Activated naive CD4-positive, alpha-beta T cell treated with anti-CD3 and anti-CD28 coated beads, Interleukin-2, amount 10 ng/mL, durations not matched to agents 7 days and 5 days (primary cell): ENCODE measurements at regions not wholly inside any gene's neighbourhood (a gene's known extent, or its start where the extent isn't known, plus 50 kb on each side); places are given as distances from the start of the nearest gene placed in this dataset.

Source experiments
- CTCF ChIA-PET: fragments of 350-600 bp; sonication (Branson Sonifier 250); formaldehyde crosslinking; loops from one replicate; lab custom pipeline; 2021; ENCODE audit warnings: antibody characterized with exemption; lab: Charles Lee
- DNase-seq: peaks from one replicate; pipeline ENCODE4 v3.0.0-alpha.2; 2020
- H3K27ac Mint-ChIP-seq: one replicate; pipeline ENCODE4 v1.8.0; 2021; ENCODE audit warnings: mild to moderate bottlenecking, moderate library complexity, mixed read lengths
- H3K27me3 Mint-ChIP-seq: one replicate; pipeline ENCODE4 v1.8.0; 2021; ENCODE audit warnings: mild to moderate bottlenecking, mixed read lengths
- H3K36me3 Mint-ChIP-seq: one replicate; pipeline ENCODE4 v1.8.0; 2021; ENCODE audit warnings: mixed read lengths
- H3K4me1 Mint-ChIP-seq: one replicate; pipeline ENCODE4 v1.8.0; 2021; ENCODE audit warnings: mixed read lengths
- H3K4me3 Mint-ChIP-seq: one replicate; pipeline ENCODE4 v1.8.0; 2021; ENCODE audit warnings: mild to moderate bottlenecking, moderate library complexity, mixed read lengths
- H3K9me3 Mint-ChIP-seq: one replicate; pipeline ENCODE4 v1.8.0; 2021; ENCODE audit warnings: mixed read lengths

DNA sequence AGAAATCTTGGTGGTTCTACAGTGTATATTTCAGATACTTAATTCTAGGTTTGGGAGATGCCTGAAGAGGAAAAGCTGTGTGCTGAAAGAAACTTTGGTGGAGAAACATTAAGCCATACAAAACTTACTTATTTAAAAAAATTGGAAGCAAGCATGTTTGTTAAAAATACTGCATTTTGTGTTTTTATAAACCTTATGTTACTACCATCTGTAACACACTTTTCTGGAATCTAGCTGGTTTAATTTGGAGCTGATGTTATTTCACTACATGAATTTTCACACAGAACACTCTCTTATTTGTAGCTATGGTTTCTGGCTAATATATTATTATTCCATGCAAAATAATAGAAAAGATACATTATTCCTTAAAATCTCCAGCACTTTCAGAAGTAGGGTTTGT lies 710.7 kb downstream of the ADGRL2 start:
- Mint-ChIP-seq H3K27me3 (no peaks in the 10 kb centered on the region), H3K4me3 (no peak overlapping the region)
- DNase-seq: no peak

DNA sequence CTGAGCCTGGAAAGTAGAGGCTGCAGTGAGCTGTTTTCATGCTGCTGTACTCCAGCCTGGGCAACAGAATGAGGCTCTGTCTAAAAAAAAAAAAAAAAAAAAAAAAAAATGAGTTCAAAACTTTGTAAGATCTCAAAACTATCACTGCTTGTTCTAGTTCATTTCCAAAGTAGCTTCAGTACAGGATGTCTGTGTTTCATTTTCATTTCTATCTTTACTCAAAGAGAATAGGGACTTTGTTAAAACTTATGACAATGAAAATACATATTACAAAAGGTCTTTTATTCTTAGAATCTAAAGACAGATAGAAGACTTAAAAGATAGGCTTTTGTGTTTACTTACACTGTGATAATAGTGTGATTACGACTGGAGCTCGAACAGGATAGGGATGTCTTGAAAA lies 709.7 kb downstream of the ADGRL2 start:
- H3K27me3 Mint-ChIP-seq: no peaks in the 10 kb centered on the region
- no peak overlapping the region for H3K4me3 Mint-ChIP-seq
- H3K4me1 Mint-ChIP-seq: no peaks in the 10 kb centered on the region
- no peak for DNase-seq
- no peak overlapping the region for H3K27ac Mint-ChIP-seq
- no peaks in the 10 kb centered on the region for H3K36me3 Mint-ChIP-seq
- no peaks in the 10 kb centered on the region for H3K9me3 Mint-ChIP-seq
- CTCF ChIA-PET: no interaction called here

More for the DNA sequence above, 710.7 kb downstream of the ADGRL2 start:
- CTCF ChIA-PET: interaction anchor here (0.7 kb wide), 1 partner anchor 29 kb away, joined by 3 read pairs; no protein-coding TSS in a partner anchor
- H3K36me3 Mint-ChIP-seq: no peaks in the 10 kb centered on the region
- H3K4me1 Mint-ChIP-seq: no peaks in the 10 kb centered on the region
- no peak overlapping the region for H3K27ac Mint-ChIP-seq
- H3K9me3 Mint-ChIP-seq: no peaks in the 10 kb centered on the region

DNA sequence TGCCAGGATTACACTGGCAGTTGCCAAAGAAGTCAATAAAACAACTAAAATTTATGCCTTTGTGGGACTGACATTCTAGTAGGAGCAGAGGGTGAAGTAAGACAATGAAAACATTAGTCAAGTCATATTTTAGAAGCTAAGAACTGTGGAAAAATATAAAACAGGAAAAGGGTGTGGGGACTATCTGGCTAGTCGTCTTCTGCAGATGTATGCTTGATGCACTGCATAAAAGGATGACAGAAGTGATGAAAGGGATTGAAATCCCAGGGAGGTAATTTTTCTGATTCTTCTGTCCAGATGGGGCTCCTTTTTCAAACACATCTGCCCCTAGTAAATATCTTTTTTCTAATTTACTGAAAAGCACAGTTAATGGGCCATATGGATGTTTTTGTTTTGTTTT lies 706.3 kb downstream of the ADGRL2 start:
- no peaks in the 10 kb centered on the region for H3K4me1 Mint-ChIP-seq

DNA sequence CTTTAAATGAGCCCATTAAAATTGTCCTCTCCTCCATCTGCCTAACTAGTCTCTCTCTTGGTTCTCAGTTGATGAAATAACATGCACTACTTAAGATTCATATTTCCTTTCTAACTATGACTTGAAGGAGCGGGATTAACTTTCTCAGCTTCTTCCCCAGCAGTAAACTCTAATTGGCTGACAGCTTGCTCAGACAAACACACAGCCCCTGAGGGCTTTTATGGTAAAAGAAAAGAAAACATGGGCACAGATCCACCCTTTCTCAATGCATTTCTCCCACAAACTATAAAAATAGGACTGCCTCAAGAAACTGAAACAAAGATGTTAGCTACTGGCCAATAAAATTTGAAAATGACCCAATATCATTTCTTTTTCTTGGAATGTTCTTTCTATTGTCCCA lies 703.1 kb downstream of the ADGRL2 start:
- Mint-ChIP-seq H3K36me3 (no peaks in the 10 kb centered on the region), H3K9me3 (no peaks in the 10 kb centered on the region), H3K27ac (no peak overlapping the region), H3K4me3 (no peak overlapping the region), H3K4me1 (no peaks in the 10 kb centered on the region), H3K27me3 (no peaks in the 10 kb centered on the region)
- CTCF ChIA-PET: no interaction called here
- no peak for DNase-seq

More for the DNA sequence above, 706.3 kb downstream of the ADGRL2 start:
- no peaks in the 10 kb centered on the region for H3K36me3 Mint-ChIP-seq
- no peak for DNase-seq
- CTCF ChIA-PET: no interaction called here
- no peak overlapping the region for H3K4me3 Mint-ChIP-seq
- no peak overlapping the region for H3K27ac Mint-ChIP-seq
- no peaks in the 10 kb centered on the region for H3K27me3 Mint-ChIP-seq
- no peaks in the 10 kb centered on the region for H3K9me3 Mint-ChIP-seq

DNA sequence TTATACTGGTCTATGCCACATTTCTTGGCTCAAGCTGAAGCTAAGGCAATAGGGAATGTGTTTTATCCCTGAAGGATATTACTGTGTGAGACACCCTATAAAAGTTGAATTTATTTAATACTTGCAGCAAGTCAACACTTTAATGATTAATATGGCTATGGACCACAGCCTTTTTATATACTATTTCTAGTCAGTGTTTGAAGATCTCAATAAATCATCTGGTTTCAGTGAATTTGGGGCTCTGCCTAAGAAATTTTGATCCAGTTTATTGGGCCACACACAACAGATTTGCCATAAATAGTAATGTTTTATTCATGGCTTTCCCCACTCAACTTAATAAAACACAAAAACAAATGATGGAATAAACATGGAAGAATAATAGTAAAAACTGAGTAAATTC lies 698.3 kb downstream of the ADGRL2 start:
- H3K4me1 Mint-ChIP-seq: no peaks in the 10 kb centered on the region
- H3K36me3 Mint-ChIP-seq: no peaks in the 10 kb centered on the region
- H3K9me3 Mint-ChIP-seq: peaks cover 18% of the 10 kb centered on the region
- CTCF ChIA-PET: no interaction called here
- no peak for DNase-seq
- no peak overlapping the region for H3K27ac Mint-ChIP-seq
- no peaks in the 10 kb centered on the region for H3K27me3 Mint-ChIP-seq
- H3K4me3 Mint-ChIP-seq: no peak overlapping the region

DNA sequence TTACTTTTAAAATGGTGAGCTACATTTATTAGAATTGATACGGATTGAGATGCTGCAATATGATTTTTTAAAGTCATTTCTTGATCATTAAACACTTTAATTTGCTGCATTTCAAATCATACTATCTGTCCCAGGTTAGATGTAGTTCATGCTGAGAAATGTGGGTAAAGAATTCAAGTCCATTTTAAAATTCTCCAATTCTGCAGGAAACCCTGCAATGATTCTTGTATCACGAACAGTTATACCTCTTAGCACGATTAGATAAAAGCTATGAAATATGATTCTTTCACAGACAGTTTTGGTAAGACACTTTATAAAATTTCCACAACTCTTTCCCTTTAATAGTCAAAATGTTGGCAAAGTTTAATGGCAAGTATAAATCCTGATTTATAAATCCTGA lies 693.4 kb downstream of the ADGRL2 start:
- Mint-ChIP-seq H3K4me1 (no peaks in the 10 kb centered on the region), H3K4me3 (no peak overlapping the region), H3K27ac (no peak overlapping the region), H3K36me3 (no peaks in the 10 kb centered on the region), H3K27me3 (no peaks in the 10 kb centered on the region), H3K9me3 (peaks cover 18% of the 10 kb centered on the region)
- DNase-seq: no peak
- CTCF ChIA-PET: no interaction called here

DNA sequence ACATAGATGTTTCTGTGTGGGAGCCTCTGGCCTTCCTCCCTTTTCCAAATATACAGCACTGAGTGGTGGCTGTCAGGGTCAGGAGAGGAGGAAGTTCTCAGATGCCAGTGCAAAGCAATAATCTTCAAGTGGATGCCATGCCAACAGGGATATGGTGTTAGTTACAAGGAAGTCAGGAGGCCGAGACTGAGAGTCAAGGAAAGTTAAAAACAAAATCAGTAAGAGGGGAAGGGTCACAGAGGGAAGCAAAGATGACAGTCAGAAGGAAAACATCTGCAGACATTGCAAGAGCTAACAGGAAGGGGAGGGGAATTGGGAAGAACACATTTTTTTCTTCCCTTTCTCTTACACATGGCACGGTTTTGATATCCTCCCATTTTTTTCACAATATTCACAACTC lies 691.4 kb downstream of the ADGRL2 start:
- CTCF ChIA-PET: no interaction called here
- DNase-seq: no peak
- H3K4me3 Mint-ChIP-seq: no peak overlapping the region

DNA sequence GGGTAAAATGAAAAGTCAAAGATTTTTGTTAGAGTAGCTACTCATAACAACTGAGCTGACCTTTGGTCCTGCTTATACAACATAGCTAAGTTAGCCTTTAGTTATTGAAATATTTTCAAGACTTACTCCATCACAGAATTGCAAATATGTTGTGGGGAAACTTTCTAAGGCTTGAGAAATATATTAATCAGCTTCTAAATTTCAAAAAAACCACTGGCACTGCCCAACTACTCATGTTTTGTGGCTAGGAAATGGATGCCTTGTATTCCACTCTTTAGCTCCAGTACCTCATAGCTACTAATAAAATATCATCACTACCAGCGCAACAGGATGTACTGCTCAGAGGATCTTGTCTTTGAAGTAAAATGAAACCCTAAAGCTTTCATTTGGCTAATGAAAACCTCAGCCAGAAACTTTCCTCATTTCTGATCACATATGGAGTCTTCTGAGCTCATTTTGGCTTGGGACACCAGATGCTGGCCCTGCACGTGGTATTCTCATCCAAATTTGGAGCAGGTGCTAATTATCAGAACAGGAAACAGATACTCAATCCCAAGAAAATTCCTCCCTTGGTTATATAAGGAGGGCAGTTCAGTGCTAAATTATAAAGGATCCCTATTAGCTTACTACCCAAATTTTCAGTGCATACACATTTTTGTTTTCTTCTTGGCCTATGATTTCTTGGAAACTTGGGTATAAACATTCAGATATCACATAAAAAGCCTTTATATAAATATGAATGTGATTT lies 690.7 kb downstream of the ADGRL2 start:
- Mint-ChIP-seq H3K27ac (no peak overlapping the region), H3K27me3 (no peaks in the 10 kb centered on the region), H3K9me3 (peaks cover 13% of the 10 kb centered on the region), H3K4me1 (no peaks in the 10 kb centered on the region), H3K36me3 (no peaks in the 10 kb centered on the region), H3K4me3 (no peak overlapping the region)
- CTCF ChIA-PET: interaction anchor here (0.6 to 0.8 kb wide), 2 partner anchors 26 to 935 kb away, joined by 3 to 4 read pairs; no protein-coding TSS in a partner anchor
- DNase-seq: no peak

More for the DNA sequence above, 691.4 kb downstream of the ADGRL2 start:
- Mint-ChIP-seq H3K27me3 (no peaks in the 10 kb centered on the region), H3K27ac (no peak overlapping the region), H3K4me1 (no peaks in the 10 kb centered on the region), H3K36me3 (no peaks in the 10 kb centered on the region), H3K9me3 (peaks cover 15% of the 10 kb centered on the region)

DNA sequence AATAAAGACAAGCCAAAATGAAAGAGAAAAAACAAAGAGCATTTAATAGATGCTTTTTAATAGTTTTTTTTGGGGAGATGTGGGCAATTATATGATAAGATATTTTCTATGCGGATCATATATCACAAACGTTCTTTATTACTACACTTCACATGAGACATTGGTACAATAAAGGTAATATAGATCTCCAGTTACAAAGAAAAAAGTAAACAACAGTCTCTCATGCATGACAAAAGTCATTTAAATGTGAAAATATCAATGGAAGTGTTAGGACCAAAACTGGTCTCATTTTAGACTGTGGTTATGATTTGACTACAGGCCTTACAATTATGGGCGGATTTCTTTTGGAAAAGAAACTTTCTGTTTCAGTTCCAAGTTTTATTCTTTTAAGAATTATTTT lies 687.0 kb downstream of the ADGRL2 start:
- H3K27ac Mint-ChIP-seq: no peak overlapping the region
- DNase-seq: no peak
- H3K27me3 Mint-ChIP-seq: no peaks in the 10 kb centered on the region
- H3K4me3 Mint-ChIP-seq: no peak overlapping the region
- H3K36me3 Mint-ChIP-seq: no peaks in the 10 kb centered on the region
- CTCF ChIA-PET: no interaction called here
- no peaks in the 10 kb centered on the region for H3K4me1 Mint-ChIP-seq
- H3K9me3 Mint-ChIP-seq: no peaks in the 10 kb centered on the region

DNA sequence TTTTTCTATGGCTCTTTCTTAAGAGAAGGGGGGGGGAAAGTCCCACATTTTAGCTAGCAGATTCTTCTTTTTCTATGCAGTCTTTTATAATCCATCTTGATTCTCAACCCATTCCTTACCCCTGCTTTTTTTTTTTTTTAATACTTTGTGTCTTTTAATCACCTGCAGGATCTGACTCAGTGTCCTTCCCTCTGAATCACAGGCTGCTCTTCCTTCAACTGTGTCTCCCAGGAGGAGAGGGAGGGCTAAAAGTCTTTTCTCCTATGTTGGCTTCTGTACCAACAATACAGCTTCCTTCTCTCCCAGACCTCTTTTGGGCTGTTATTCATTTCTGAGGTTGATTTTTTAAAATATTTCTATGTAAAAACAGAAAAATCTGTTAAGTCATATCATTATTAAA lies 686.2 kb downstream of the ADGRL2 start:
- Mint-ChIP-seq H3K4me1 (no peaks in the 10 kb centered on the region), H3K4me3 (no peak overlapping the region)
- CTCF ChIA-PET: no interaction called here

DNA sequence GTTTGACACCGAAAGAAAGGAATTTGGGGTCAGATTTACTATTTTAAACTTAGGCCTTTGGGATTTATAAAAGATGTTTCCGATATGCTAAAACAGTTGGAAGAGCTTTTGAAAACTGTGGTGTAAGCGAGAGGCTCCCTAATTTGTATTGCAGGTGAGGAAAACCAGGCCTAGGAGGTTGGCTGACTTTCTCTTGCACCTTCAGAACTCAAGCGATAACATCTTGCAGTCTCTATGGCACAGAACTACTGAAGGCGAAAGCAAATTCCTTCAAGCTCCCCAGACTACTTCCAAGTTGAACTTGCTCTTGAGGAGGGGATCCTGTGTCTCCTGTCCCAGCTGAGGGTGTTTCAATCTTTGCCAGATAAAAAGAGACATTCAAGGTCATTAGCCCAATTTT lies 685.7 kb downstream of the ADGRL2 start:
- Mint-ChIP-seq H3K27ac (no peak overlapping the region), H3K4me3 (no peak overlapping the region), H3K36me3 (no peaks in the 10 kb centered on the region), H3K27me3 (no peaks in the 10 kb centered on the region), H3K9me3 (no peaks in the 10 kb centered on the region), H3K4me1 (no peaks in the 10 kb centered on the region)
- DNase-seq: no peak
- CTCF ChIA-PET: no interaction called here

More for the DNA sequence above, 686.2 kb downstream of the ADGRL2 start:
- Mint-ChIP-seq H3K27me3 (no peaks in the 10 kb centered on the region), H3K27ac (no peak overlapping the region), H3K9me3 (no peaks in the 10 kb centered on the region), H3K36me3 (no peaks in the 10 kb centered on the region)
- DNase-seq: no peak

DNA sequence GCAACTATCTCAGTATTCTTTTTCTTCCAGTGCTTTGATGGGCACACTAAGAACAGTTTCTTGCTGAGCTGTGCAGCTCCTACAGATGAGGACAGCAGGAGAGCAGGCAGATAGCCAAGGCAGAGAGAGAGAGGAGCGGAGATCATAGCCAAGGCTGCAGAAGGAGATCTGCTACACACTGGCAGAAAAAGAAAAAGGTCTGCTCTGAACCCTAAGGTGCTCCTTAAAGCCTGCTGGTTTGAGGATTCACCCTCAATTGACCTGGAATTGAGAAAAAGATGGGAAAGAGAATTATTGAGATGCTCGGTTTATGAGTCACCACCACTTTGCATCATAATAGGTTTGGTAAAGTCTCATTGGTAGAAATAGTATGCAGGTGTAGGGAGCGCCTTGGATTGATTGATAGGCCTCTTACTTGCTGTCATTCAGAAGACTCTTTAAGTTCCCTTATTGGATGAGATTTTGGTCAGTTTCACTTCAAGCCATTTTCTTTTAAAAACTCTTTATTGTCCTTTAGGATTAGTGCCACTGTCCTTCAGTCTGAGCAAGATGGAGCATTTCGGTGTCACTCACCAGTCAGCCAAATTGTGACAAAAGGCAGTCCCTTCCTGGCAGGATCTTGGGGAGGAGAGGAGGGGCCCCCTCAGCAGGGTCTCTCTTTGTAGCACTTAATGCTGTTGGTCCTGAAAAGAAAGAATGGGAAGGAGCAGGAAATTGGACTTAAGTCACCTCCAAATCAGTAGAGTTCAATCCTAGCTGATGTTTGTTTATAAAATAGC lies 685.0 kb downstream of the ADGRL2 start:
- no peaks in the 10 kb centered on the region for H3K4me1 Mint-ChIP-seq
- no peaks in the 10 kb centered on the region for H3K36me3 Mint-ChIP-seq
- no peak overlapping the region for H3K4me3 Mint-ChIP-seq
- H3K27me3 Mint-ChIP-seq: no peaks in the 10 kb centered on the region
- CTCF ChIA-PET: no interaction called here
- no peak overlapping the region for H3K27ac Mint-ChIP-seq
- H3K9me3 Mint-ChIP-seq: no peaks in the 10 kb centered on the region
- DNase-seq: no peak

DNA sequence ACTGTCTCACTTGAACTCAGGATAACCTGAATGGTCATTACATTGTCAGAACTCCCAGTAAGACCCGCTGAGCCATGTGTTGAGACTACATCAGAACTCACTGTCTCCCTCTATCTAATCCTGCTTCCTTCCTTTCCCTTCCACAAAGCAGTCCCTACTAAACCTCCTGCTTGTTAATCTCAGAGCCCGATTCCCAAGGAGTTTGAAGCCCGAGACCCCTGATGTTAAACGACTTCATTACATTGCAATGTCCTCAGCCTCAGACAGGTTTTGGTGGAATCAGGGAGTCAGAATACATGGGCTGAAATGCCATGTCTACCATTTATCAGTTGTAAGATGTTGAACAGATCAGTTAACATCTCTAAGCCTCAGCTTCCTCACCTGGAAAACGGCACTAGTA lies 682.4 kb downstream of the ADGRL2 start:
- Mint-ChIP-seq H3K36me3 (no peaks in the 10 kb centered on the region), H3K27me3 (no peaks in the 10 kb centered on the region), H3K9me3 (no peaks in the 10 kb centered on the region), H3K27ac (no peak overlapping the region), H3K4me3 (no peak overlapping the region), H3K4me1 (no peaks in the 10 kb centered on the region)
- no peak for DNase-seq
- CTCF ChIA-PET: no interaction called here

DNA sequence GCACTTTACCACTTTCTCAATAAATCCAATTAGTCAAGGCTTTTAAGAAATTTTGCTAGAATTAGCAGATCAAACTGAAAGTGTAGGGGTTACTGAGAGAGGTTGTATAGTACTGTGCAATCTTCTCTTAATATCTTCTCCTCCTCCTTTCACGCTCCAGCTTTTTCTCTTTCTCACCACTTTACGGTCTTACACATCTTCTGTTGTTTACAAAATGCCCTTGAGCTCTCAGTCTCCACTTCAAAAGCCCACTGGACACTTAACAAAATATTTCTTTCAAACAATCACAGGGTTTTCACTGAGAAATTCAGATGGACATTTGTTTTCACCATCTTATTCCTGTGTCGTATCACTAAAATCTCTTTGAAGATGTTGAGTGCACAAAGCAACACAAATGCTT lies 678.2 kb downstream of the ADGRL2 start:
- no peak overlapping the region for H3K4me3 Mint-ChIP-seq
- no peak overlapping the region for H3K27ac Mint-ChIP-seq
- no peak for DNase-seq
- H3K4me1 Mint-ChIP-seq: no peaks in the 10 kb centered on the region
- H3K9me3 Mint-ChIP-seq: no peaks in the 10 kb centered on the region
- CTCF ChIA-PET: no interaction called here
- no peaks in the 10 kb centered on the region for H3K36me3 Mint-ChIP-seq
- no peaks in the 10 kb centered on the region for H3K27me3 Mint-ChIP-seq
